ENCODE measurements at regions not wholly inside any gene's neighbourhood (a gene's known extent, or its start where the extent isn't known, plus 50 kb on each side); places are given as distances from the start of the nearest gene placed in this dataset.

DNA sequence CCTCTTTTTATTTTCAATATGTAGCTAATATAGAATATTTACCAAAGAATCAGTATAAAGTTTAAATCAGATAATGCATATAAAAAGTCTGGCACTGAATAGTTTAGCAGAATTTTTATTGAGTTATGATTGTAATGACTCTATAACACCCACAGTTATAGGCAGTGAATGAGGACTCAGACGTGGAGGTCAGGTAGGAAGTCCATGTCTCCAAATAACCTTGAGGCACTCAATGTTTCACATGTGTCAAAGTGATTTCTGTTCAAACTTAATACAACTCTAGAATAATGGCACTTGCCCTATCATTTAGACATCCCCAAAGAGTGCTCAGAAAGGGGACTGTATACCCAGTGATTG is 332.1 kb downstream of the BMPER start:
- no peaks in the 10 kb centered on the region for H3K9me3 ChIP-seq (ENCODE audit: insufficient read depth, low read depth, low read length)
- FAIRE-seq (no peak), DNase-seq (ENCODE audit: low read depth) (no peak)
- no peak overlapping the region for H3K27ac ChIP-seq (ENCODE audit: low read depth, low read length)
- H3K36me3 ChIP-seq (ENCODE audit: insufficient read depth, low read length): no peaks in the 10 kb centered on the region
- H3K27ac Mint-ChIP-seq (ENCODE audit: unreplicated experiment): no peak overlapping the region
- no peaks in the 10 kb centered on the region for H4K20me1 ChIP-seq (ENCODE audit: insufficient read depth, low read length)
- no peak overlapping the region for H3K9ac ChIP-seq (ENCODE audit: low read length)
- H3K79me2 ChIP-seq (ENCODE audit: insufficient read depth, low read length): no peaks in the 10 kb centered on the region
- no peaks in the 10 kb centered on the region for H3K4me1 ChIP-seq (ENCODE audit: insufficient read depth, low read length)
- TF ChIP-seq EZH2 (IDR thresholded peaks at IDR 0.05; ENCODE audit: insufficient read depth, low read length): no peak
- TF ChIP-seq, protein P1, sequence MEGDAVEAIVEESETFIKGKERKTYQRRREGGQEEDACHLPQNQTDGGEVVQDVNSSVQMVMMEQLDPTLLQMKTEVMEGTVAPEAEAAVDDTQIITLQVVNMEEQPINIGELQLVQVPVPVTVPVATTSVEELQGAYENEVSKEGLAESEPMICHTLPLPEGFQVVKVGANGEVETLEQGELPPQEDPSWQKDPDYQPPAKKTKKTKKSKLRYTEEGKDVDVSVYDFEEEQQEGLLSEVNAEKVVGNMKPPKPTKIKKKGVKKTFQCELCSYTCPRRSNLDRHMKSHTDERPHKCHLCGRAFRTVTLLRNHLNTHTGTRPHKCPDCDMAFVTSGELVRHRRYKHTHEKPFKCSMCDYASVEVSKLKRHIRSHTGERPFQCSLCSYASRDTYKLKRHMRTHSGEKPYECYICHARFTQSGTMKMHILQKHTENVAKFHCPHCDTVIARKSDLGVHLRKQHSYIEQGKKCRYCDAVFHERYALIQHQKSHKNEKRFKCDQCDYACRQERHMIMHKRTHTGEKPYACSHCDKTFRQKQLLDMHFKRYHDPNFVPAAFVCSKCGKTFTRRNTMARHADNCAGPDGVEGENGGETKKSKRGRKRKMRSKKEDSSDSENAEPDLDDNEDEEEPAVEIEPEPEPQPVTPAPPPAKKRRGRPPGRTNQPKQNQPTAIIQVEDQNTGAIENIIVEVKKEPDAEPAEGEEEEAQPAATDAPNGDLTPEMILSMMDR (IDR thresholded peaks at IDR 0.05; ENCODE audit: insufficient read depth, low read depth, low read length): no peak
- H3K27me3 ChIP-seq (ENCODE audit: insufficient read depth, low read length): no peaks in the 10 kb centered on the region
- no peak overlapping the region for H3K4me3 ChIP-seq (ENCODE audit: insufficient read depth, low read depth, low read length)
- H3K27me3 Mint-ChIP-seq (ENCODE audit: low read depth, unreplicated experiment): peaks cover 8% of the 10 kb centered on the region
- H3K4me3 Mint-ChIP-seq (ENCODE audit: unreplicated experiment): no peak overlapping the region
- no peaks in the 10 kb centered on the region for H3K36me3 Mint-ChIP-seq (ENCODE audit: low read depth, unreplicated experiment)
- H3K4me1 Mint-ChIP-seq (ENCODE audit: low read depth, unreplicated experiment): no peaks in the 10 kb centered on the region
- H3K9me3 Mint-ChIP-seq (ENCODE audit: unreplicated experiment): peaks cover 6% of the 10 kb centered on the region
- H2AFZ ChIP-seq (ENCODE audit: low read depth, low read length): no peak overlapping the region
- H3K4me2 ChIP-seq (ENCODE audit: low read length): no peak overlapping the region

DNA sequence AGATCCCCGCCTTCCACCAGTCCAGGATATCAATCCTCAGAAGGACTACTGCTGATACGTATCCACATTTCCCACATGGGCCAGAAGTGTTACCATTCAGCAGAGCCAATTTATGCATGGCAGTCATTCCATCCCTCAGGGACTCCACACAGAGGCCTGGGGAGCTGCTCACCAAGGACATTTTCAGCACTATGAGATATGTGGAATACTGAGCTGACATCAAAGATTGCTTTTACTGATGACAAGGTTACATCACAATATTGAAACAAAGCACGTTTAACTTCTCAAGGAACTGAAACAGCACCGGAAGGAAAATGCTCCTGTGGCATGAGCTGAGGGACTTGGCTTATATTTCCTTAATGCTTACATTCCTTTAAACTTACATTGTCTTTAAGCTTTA is 335.1 kb downstream of the BMPER start:
- Mint-ChIP-seq H3K9me3 (ENCODE audit: unreplicated experiment) (peaks cover 2% of the 10 kb centered on the region), H3K27ac (ENCODE audit: unreplicated experiment) (no peak overlapping the region), H3K4me3 (ENCODE audit: unreplicated experiment) (no peak overlapping the region), H3K36me3 (ENCODE audit: low read depth, unreplicated experiment) (no peaks in the 10 kb centered on the region), H3K27me3 (ENCODE audit: low read depth, unreplicated experiment) (peaks cover 3% of the 10 kb centered on the region), H3K4me1 (ENCODE audit: low read depth, unreplicated experiment) (no peaks in the 10 kb centered on the region)
- no peak for FAIRE-seq
- Histone ChIP-seq H4K20me1 (ENCODE audit: insufficient read depth, low read length) (no peaks in the 10 kb centered on the region), H3K4me1 (ENCODE audit: insufficient read depth, low read length) (no peaks in the 10 kb centered on the region), H3K27me3 (ENCODE audit: insufficient read depth, low read length) (no peaks in the 10 kb centered on the region), H3K9me3 (ENCODE audit: insufficient read depth, low read depth, low read length) (no peaks in the 10 kb centered on the region), H2AFZ (ENCODE audit: low read depth, low read length) (no peak overlapping the region), H3K27ac (ENCODE audit: low read depth, low read length) (no peak overlapping the region), H3K4me2 (ENCODE audit: low read length) (no peak overlapping the region), H3K79me2 (ENCODE audit: insufficient read depth, low read length) (no peaks in the 10 kb centered on the region), H3K9ac (ENCODE audit: low read length) (no peak overlapping the region), H3K4me3 (ENCODE audit: insufficient read depth, low read depth, low read length) (no peak overlapping the region), H3K36me3 (ENCODE audit: insufficient read depth, low read length) (no peaks in the 10 kb centered on the region)
- no peak for TF ChIP-seq EZH2 (IDR thresholded peaks at IDR 0.05; ENCODE audit: insufficient read depth, low read length)
- TF ChIP-seq, protein P1 (IDR thresholded peaks at IDR 0.05; ENCODE audit: insufficient read depth, low read depth, low read length): no peak
- DNase-seq (ENCODE audit: low read depth): no peak

DNA sequence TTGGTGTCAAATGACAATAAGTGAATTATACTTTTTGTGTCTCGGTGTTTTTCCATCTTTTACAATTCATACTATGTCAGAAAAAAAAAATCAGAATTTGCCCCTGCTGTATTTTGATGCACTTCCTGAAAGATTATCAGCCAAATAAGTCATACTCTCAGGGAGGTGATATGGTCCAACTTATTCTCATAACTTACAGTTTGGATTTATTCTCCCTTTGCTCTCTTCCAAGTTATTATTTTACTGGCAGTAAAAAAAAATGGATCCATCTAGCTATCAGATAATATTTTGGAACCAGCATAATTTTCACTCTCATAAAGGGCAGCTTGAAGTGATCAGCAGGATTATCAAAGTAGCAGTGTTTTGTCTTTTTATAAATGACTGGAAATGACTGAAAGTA is 337.1 kb downstream of the BMPER start:
- H3K27ac Mint-ChIP-seq (ENCODE audit: unreplicated experiment): no peak overlapping the region

More for the DNA sequence above, 337.1 kb downstream of the BMPER start:
- H3K27me3 Mint-ChIP-seq (ENCODE audit: low read depth, unreplicated experiment): peaks cover 3% of the 10 kb centered on the region
- H3K27ac ChIP-seq (ENCODE audit: low read depth, low read length): no peak overlapping the region
- H3K4me1 Mint-ChIP-seq (ENCODE audit: low read depth, unreplicated experiment): peaks cover 5% of the 10 kb centered on the region
- DNase-seq (ENCODE audit: low read depth) (no peak), FAIRE-seq (no peak)
- no peak overlapping the region for H3K4me2 ChIP-seq (ENCODE audit: low read length)
- H3K36me3 Mint-ChIP-seq (ENCODE audit: low read depth, unreplicated experiment): no peaks in the 10 kb centered on the region
- H3K36me3 ChIP-seq (ENCODE audit: insufficient read depth, low read length): no peaks in the 10 kb centered on the region
- no peaks in the 10 kb centered on the region for H3K79me2 ChIP-seq (ENCODE audit: insufficient read depth, low read length)
- peaks cover 2% of the 10 kb centered on the region for H3K9me3 Mint-ChIP-seq (ENCODE audit: unreplicated experiment)
- H3K9ac ChIP-seq (ENCODE audit: low read length): no peak overlapping the region
- no peak overlapping the region for H2AFZ ChIP-seq (ENCODE audit: low read depth, low read length)
- no peaks in the 10 kb centered on the region for H3K4me1 ChIP-seq (ENCODE audit: insufficient read depth, low read length)
- no peaks in the 10 kb centered on the region for H4K20me1 ChIP-seq (ENCODE audit: insufficient read depth, low read length)
- TF ChIP-seq, protein P1 (IDR thresholded peaks at IDR 0.05; ENCODE audit: insufficient read depth, low read depth, low read length): no peak
- TF ChIP-seq EZH2 (IDR thresholded peaks at IDR 0.05; ENCODE audit: insufficient read depth, low read length): no peak
- H3K4me3 ChIP-seq (ENCODE audit: insufficient read depth, low read depth, low read length): no peak overlapping the region
- no peaks in the 10 kb centered on the region for H3K9me3 ChIP-seq (ENCODE audit: insufficient read depth, low read depth, low read length)
- H3K4me3 Mint-ChIP-seq (ENCODE audit: unreplicated experiment): no peak overlapping the region
- no peaks in the 10 kb centered on the region for H3K27me3 ChIP-seq (ENCODE audit: insufficient read depth, low read length)
